CD8-positive, alpha-beta memory T cell (primary cell): ENCODE measurements at regions not wholly inside any gene's neighbourhood (a gene's known extent, or its start where the extent isn't known, plus 50 kb on each side); places are given as distances from the start of the nearest gene placed in this dataset.

Experiments used
- CTCF ChIA-PET: fragments of 350-600 bp; sonication (Branson Sonifier 250); formaldehyde crosslinking; loops from one replicate; lab custom pipeline; 2021; ENCODE audit warnings: antibody characterized with exemption; lab: Charles Lee
- POLR2A ChIA-PET: fragments of 350-600 bp; sonication (Branson Sonifier 250); formaldehyde crosslinking; loops from one replicate; lab custom pipeline; 2021; ENCODE audit warnings: antibody characterized with exemption; lab: Charles Lee
- DNase-seq, 5 donors: peaks; one replicate each; pipeline versions ENCODE4 v3.0.0 to v3.0.0-alpha.2; 2020 to 2022; ENCODE audit warnings: mixed read lengths in 1 of 5
- H3K27ac ChIP-seq: one replicate; pipeline ENCODE4 v1.7.0; 2013; ENCODE audit warnings: low read depth, mild to moderate bottlenecking, low read length, moderate library complexity
- H3K27me3 ChIP-seq: 2 replicates; pipeline ENCODE4 v1.7.0; 2013; ENCODE audit warnings: low read length, mild to moderate bottlenecking; ENCODE audit not compliant: insufficient read depth, poor library complexity, severe bottlenecking
- H3K36me3 ChIP-seq: 2 replicates; pipeline ENCODE4 v1.7.0; 2013; ENCODE audit warnings: mild to moderate bottlenecking, low read length, moderate library complexity; ENCODE audit not compliant: insufficient read depth
- H3K4me1 ChIP-seq: 2 replicates; pipeline ENCODE4 v1.7.0; 2013; ENCODE audit warnings: mild to moderate bottlenecking, low read length, moderate library complexity; ENCODE audit not compliant: insufficient read depth
- H3K4me3 ChIP-seq: 2 replicates; pipeline ENCODE4 v1.7.0; 2013; ENCODE audit warnings: mild to moderate bottlenecking, low read length
- H3K9me3 ChIP-seq: 2 replicates; pipeline ENCODE4 v1.7.0; 2013; ENCODE audit warnings: mild to moderate bottlenecking, low read length
- H3K27ac Mint-ChIP-seq, 8 donors: one replicate each; pipeline ENCODE4 v1.8.0; 2020 to 2021; ENCODE audit warnings: mixed read lengths in 8 of 8, mild to moderate bottlenecking in 6 of 8, inconsistent platforms in 3 of 8, moderate library complexity in 3 of 8
- H3K27me3 Mint-ChIP-seq, 2 donors: one replicate each; pipeline ENCODE4 v1.8.0; 2020 to 2021; ENCODE audit warnings: mixed read lengths in 2 of 2, mild to moderate bottlenecking in 1 of 2, moderate library complexity in 1 of 2
- H3K36me3 Mint-ChIP-seq, 3 donors: one replicate each; pipeline ENCODE4 v1.8.0; 2020 to 2021; ENCODE audit warnings: mixed read lengths in 3 of 3, inconsistent platforms in 1 of 3, mild to moderate bottlenecking in 1 of 3
- H3K4me1 Mint-ChIP-seq, 3 donors: one replicate each; pipeline ENCODE4 v1.8.0; 2020 to 2021; ENCODE audit warnings: mixed read lengths in 3 of 3, inconsistent platforms in 1 of 3, mild to moderate bottlenecking in 1 of 3
- H3K4me3 Mint-ChIP-seq, 7 donors: one replicate each; pipeline ENCODE4 v1.8.0; 2020 to 2021; ENCODE audit warnings: mixed read lengths in 7 of 7, mild to moderate bottlenecking in 6 of 7, moderate library complexity in 4 of 7, inconsistent platforms in 2 of 7
- H3K9me3 Mint-ChIP-seq, 5 donors: one replicate each; pipeline ENCODE4 v1.8.0; 2020 to 2022; ENCODE audit warnings: mixed read lengths in 5 of 5, mild to moderate bottlenecking in 3 of 5, moderate library complexity in 2 of 5, inconsistent platforms in 1 of 5

GRCh38 chr18:42164556-42164955 lies 209.5 kb downstream of the PIK3C3 start:
- Mint-ChIP-seq H3K4me3 (no peak overlapping the region), H3K27ac (no peak overlapping the region), H3K4me1 (no peaks in the 10 kb centered on the region), H3K27me3 (peaks cover 0 to 4% of the 10 kb centered on the region in 2 donors), H3K36me3 (peaks cover 0 to 2% (median 0%) of the 10 kb centered on the region in 3 donors), H3K9me3 (no peaks in the 10 kb centered on the region)
- Histone ChIP-seq H3K27me3 (no peaks in the 10 kb centered on the region), H3K27ac (no peak overlapping the region), H3K9me3 (no peaks in the 10 kb centered on the region), H3K36me3 (no peaks in the 10 kb centered on the region), H3K4me3 (no peak overlapping the region), H3K4me1 (no peaks in the 10 kb centered on the region)
- DNase-seq, result no peak
- POLR2A ChIA-PET, result no interaction called here
- CTCF ChIA-PET, result no interaction called here

- no peak overlapping the region for H3K27ac ChIP-seq
- Mint-ChIP-seq H3K27ac (no peak overlapping the region), H3K27me3 (peaks cover 0 to 4% of the 10 kb centered on the region in 2 donors), H3K4me1 (no peaks in the 10 kb centered on the region), H3K4me3 (no peak overlapping the region), H3K36me3 (peaks cover 0 to 2% (median 0%) of the 10 kb centered on the region in 3 donors), H3K9me3 (no peaks in the 10 kb centered on the region)
- CTCF ChIA-PET, result no interaction called here
- H3K4me3 ChIP-seq, result no peak overlapping the region
- DNase-seq, result no peak
- H3K4me1 ChIP-seq, result no peaks in the 10 kb centered on the region
- POLR2A ChIA-PET, result no interaction called here
- H3K36me3 ChIP-seq, result no peaks in the 10 kb centered on the region
- H3K9me3 ChIP-seq, result no peaks in the 10 kb centered on the region
- H3K27me3 ChIP-seq, result no peaks in the 10 kb centered on the region
Observed at GRCh38 chr18:42165922-42166513, 211.0 kb downstream of the PIK3C3 start.

- Mint-ChIP-seq H3K4me3 (no peak overlapping the region), H3K4me1 (no peaks in the 10 kb centered on the region), H3K27ac (no peak overlapping the region), H3K36me3 (no peaks in the 10 kb centered on the region), H3K9me3 (no peaks in the 10 kb centered on the region), H3K27me3 (peaks cover 0 to 4% of the 10 kb centered on the region in 2 donors)
- no peak for DNase-seq
- ChIA-PET CTCF (no interaction called here), POLR2A (no interaction called here)
- H3K27ac ChIP-seq, result no peak overlapping the region
- H3K36me3 ChIP-seq, result no peaks in the 10 kb centered on the region
- H3K9me3 ChIP-seq, result no peaks in the 10 kb centered on the region
- no peaks in the 10 kb centered on the region for H3K4me1 ChIP-seq
- no peak overlapping the region for H3K4me3 ChIP-seq
- H3K27me3 ChIP-seq, result no peaks in the 10 kb centered on the region
Observed at GRCh38 chr18:42168487-42168886, 213.5 kb downstream of the PIK3C3 start.

- Mint-ChIP-seq H3K27me3 (peaks cover 0 to 4% of the 10 kb centered on the region in 2 donors), H3K4me3 (no peak overlapping the region), H3K4me1 (no peaks in the 10 kb centered on the region), H3K9me3 (no peaks in the 10 kb centered on the region), H3K27ac (no peak overlapping the region), H3K36me3 (no peaks in the 10 kb centered on the region)
- ChIA-PET POLR2A (no interaction called here), CTCF (no interaction called here)
- no peaks in the 10 kb centered on the region for H3K36me3 ChIP-seq
- H3K27me3 ChIP-seq, result no peaks in the 10 kb centered on the region
- H3K4me1 ChIP-seq, result no peaks in the 10 kb centered on the region
- DNase-seq, result no peak
- H3K9me3 ChIP-seq, result no peaks in the 10 kb centered on the region
- no peak overlapping the region for H3K27ac ChIP-seq
- H3K4me3 ChIP-seq, result no peak overlapping the region
Observed at GRCh38 chr18:42168907-42169306, 213.9 kb downstream of the PIK3C3 start.

- DNase-seq, result no peak
- no peaks in the 10 kb centered on the region for H3K9me3 Mint-ChIP-seq
- H3K9me3 ChIP-seq, result no peaks in the 10 kb centered on the region
- no peak overlapping the region for H3K4me3 ChIP-seq
- H3K27me3 Mint-ChIP-seq, result no peaks in the 10 kb centered on the region
- no peaks in the 10 kb centered on the region for H3K4me1 ChIP-seq
- no peaks in the 10 kb centered on the region for H3K36me3 Mint-ChIP-seq
- no peaks in the 10 kb centered on the region for H3K4me1 Mint-ChIP-seq
- ChIA-PET POLR2A (no interaction called here), CTCF (no interaction called here)
- no peaks in the 10 kb centered on the region for H3K27me3 ChIP-seq
- H3K27ac Mint-ChIP-seq, result no peak overlapping the region
- no peak overlapping the region for H3K4me3 Mint-ChIP-seq
- no peak overlapping the region for H3K27ac ChIP-seq
- no peaks in the 10 kb centered on the region for H3K36me3 ChIP-seq
Observed at GRCh38 chr18:42174909-42175308, 219.9 kb downstream of the PIK3C3 start.

- H3K27ac ChIP-seq, result no peak overlapping the region
- no peaks in the 10 kb centered on the region for H3K9me3 ChIP-seq
- H3K4me1 Mint-ChIP-seq, result no peaks in the 10 kb centered on the region
- H3K27me3 Mint-ChIP-seq, result no peaks in the 10 kb centered on the region
- no peaks in the 10 kb centered on the region for H3K4me1 ChIP-seq
- H3K36me3 ChIP-seq, result no peaks in the 10 kb centered on the region
- DNase-seq, result no peak
- ChIA-PET CTCF (no interaction called here), POLR2A (no interaction called here)
- H3K36me3 Mint-ChIP-seq, result no peaks in the 10 kb centered on the region
- H3K4me3 ChIP-seq, result no peak overlapping the region
- no peak overlapping the region for H3K27ac Mint-ChIP-seq
- no peaks in the 10 kb centered on the region for H3K9me3 Mint-ChIP-seq
- no peaks in the 10 kb centered on the region for H3K27me3 ChIP-seq
- H3K4me3 Mint-ChIP-seq, result no peak overlapping the region
Observed at GRCh38 chr18:42176599-42176998, 221.6 kb downstream of the PIK3C3 start.

GRCh38 chr18:42177390-42177789 lies 222.4 kb downstream of the PIK3C3 start:
- H3K36me3 Mint-ChIP-seq, result no peaks in the 10 kb centered on the region
- POLR2A ChIA-PET, result no interaction called here

GRCh38 chr18:42178376-42179080 lies 223.5 kb downstream of the PIK3C3 start:
- no peaks in the 10 kb centered on the region for H3K36me3 Mint-ChIP-seq
- CTCF ChIA-PET, result no interaction called here
- no peak overlapping the region for H3K4me3 Mint-ChIP-seq
- DNase-seq, result no peak
- no peak overlapping the region for H3K4me3 ChIP-seq
- H3K27ac Mint-ChIP-seq, result no peak overlapping the region
- H3K4me1 Mint-ChIP-seq, result no peaks in the 10 kb centered on the region
- no peaks in the 10 kb centered on the region for H3K36me3 ChIP-seq
- no peaks in the 10 kb centered on the region for H3K27me3 ChIP-seq
- POLR2A ChIA-PET, result no interaction called here
- H3K4me1 ChIP-seq, result no peaks in the 10 kb centered on the region
- no peak overlapping the region for H3K27ac ChIP-seq
- no peaks in the 10 kb centered on the region for H3K9me3 ChIP-seq
- no peaks in the 10 kb centered on the region for H3K9me3 Mint-ChIP-seq
- no peaks in the 10 kb centered on the region for H3K27me3 Mint-ChIP-seq

More at GRCh38 chr18:42177390-42177789, 222.4 kb downstream of the PIK3C3 start:
- Mint-ChIP-seq H3K4me3 (no peak overlapping the region), H3K4me1 (no peaks in the 10 kb centered on the region), H3K27me3 (no peaks in the 10 kb centered on the region), H3K9me3 (no peaks in the 10 kb centered on the region), H3K27ac (no peak overlapping the region)
- Histone ChIP-seq H3K9me3 (no peaks in the 10 kb centered on the region), H3K27ac (no peak overlapping the region), H3K4me1 (no peaks in the 10 kb centered on the region), H3K36me3 (no peaks in the 10 kb centered on the region), H3K4me3 (no peak overlapping the region), H3K27me3 (no peaks in the 10 kb centered on the region)
- CTCF ChIA-PET, result no interaction called here
- DNase-seq, result no peak
